ENCODE measurements at regions not wholly inside any gene's neighbourhood (a gene's known extent, or its start where the extent isn't known, plus 50 kb on each side); places are given as distances from the start of the nearest gene placed in this dataset.

- Histone ChIP-seq H3K79me2 (ENCODE audit: insufficient read depth, low read length) (no peaks in the 10 kb centered on the region), H3K9ac (ENCODE audit: low read length) (no peak overlapping the region), H3K36me3 (ENCODE audit: insufficient read depth, low read length) (no peaks in the 10 kb centered on the region), H3K9me3 (ENCODE audit: insufficient read depth, low read depth, low read length) (no peaks in the 10 kb centered on the region), H4K20me1 (ENCODE audit: insufficient read depth, low read length) (no peaks in the 10 kb centered on the region), H3K27me3 (ENCODE audit: insufficient read depth, low read length) (no peaks in the 10 kb centered on the region), H3K4me1 (ENCODE audit: insufficient read depth, low read length) (no peaks in the 10 kb centered on the region), H3K4me2 (ENCODE audit: low read length) (no peak overlapping the region), H2AFZ (ENCODE audit: low read depth, low read length) (no peak overlapping the region), H3K27ac (ENCODE audit: low read depth, low read length) (no peak overlapping the region), H3K4me3 (ENCODE audit: insufficient read depth, low read depth, low read length) (no peak overlapping the region)
- no peak for TF ChIP-seq EZH2 (IDR thresholded peaks at IDR 0.05; ENCODE audit: insufficient read depth, low read length)
- TF ChIP-seq CTCF (IDR thresholded peaks at IDR 0.05; ENCODE audit: insufficient read depth, low read depth, low read length): no peak
- Mint-ChIP-seq H3K27ac (ENCODE audit: unreplicated experiment) (no peak overlapping the region), H3K9me3 (ENCODE audit: unreplicated experiment) (no peaks in the 10 kb centered on the region), H3K4me3 (ENCODE audit: unreplicated experiment) (no peak overlapping the region), H3K36me3 (ENCODE audit: low read depth, unreplicated experiment) (no peaks in the 10 kb centered on the region), H3K4me1 (ENCODE audit: low read depth, unreplicated experiment) (no peaks in the 10 kb centered on the region), H3K27me3 (ENCODE audit: low read depth, unreplicated experiment) (peaks cover 22% of the 10 kb centered on the region)
- FAIRE-seq (no peak), DNase-seq (ENCODE audit: low read depth) (no peak)
These were observed 68.9 kb downstream of the CCDC185 start for GRCh38 chr1:223462047-223462630.

- Histone ChIP-seq H3K4me1 (ENCODE audit: insufficient read depth, low read length) (no peaks in the 10 kb centered on the region), H3K27me3 (ENCODE audit: insufficient read depth, low read length) (no peaks in the 10 kb centered on the region), H3K9me3 (ENCODE audit: insufficient read depth, low read depth, low read length) (no peaks in the 10 kb centered on the region), H3K36me3 (ENCODE audit: insufficient read depth, low read length) (no peaks in the 10 kb centered on the region), H3K9ac (ENCODE audit: low read length) (no peak overlapping the region), H3K4me2 (ENCODE audit: low read length) (no peak overlapping the region), H3K4me3 (ENCODE audit: insufficient read depth, low read depth, low read length) (no peak overlapping the region), H2AFZ (ENCODE audit: low read depth, low read length) (no peak overlapping the region), H3K79me2 (ENCODE audit: insufficient read depth, low read length) (no peaks in the 10 kb centered on the region), H4K20me1 (ENCODE audit: insufficient read depth, low read length) (no peaks in the 10 kb centered on the region), H3K27ac (ENCODE audit: low read depth, low read length) (no peak overlapping the region)
- DNase-seq (ENCODE audit: low read depth): no peak
- no peak for FAIRE-seq
- Mint-ChIP-seq H3K4me1 (ENCODE audit: low read depth, unreplicated experiment) (no peaks in the 10 kb centered on the region), H3K27ac (ENCODE audit: unreplicated experiment) (no peak overlapping the region), H3K9me3 (ENCODE audit: unreplicated experiment) (peaks cover 2% of the 10 kb centered on the region), H3K36me3 (ENCODE audit: low read depth, unreplicated experiment) (no peaks in the 10 kb centered on the region), H3K4me3 (ENCODE audit: unreplicated experiment) (no peak overlapping the region), H3K27me3 (ENCODE audit: low read depth, unreplicated experiment) (peaks cover 23% of the 10 kb centered on the region)
- TF ChIP-seq EZH2 (IDR thresholded peaks at IDR 0.05; ENCODE audit: insufficient read depth, low read length) (no peak), CTCF (IDR thresholded peaks at IDR 0.05; ENCODE audit: insufficient read depth, low read depth, low read length) (no peak)
These were observed 69.7 kb downstream of the CCDC185 start for GRCh38 chr1:223462866-223463404.

GRCh38 chr1:223466151-223466550, 72.9 kb downstream of the CCDC185 start:
- no peaks in the 10 kb centered on the region for H3K4me1 ChIP-seq (ENCODE audit: insufficient read depth, low read length)
- no peak for FAIRE-seq

More at GRCh38 chr1:223466151-223466550, 72.9 kb downstream of the CCDC185 start:
- H3K4me1 Mint-ChIP-seq (ENCODE audit: low read depth, unreplicated experiment): no peaks in the 10 kb centered on the region
- H3K4me2 ChIP-seq (ENCODE audit: low read length): no peak overlapping the region
- H3K27me3 ChIP-seq (ENCODE audit: insufficient read depth, low read length): no peaks in the 10 kb centered on the region
- H3K9ac ChIP-seq (ENCODE audit: low read length): no peak overlapping the region
- no peaks in the 10 kb centered on the region for H3K36me3 Mint-ChIP-seq (ENCODE audit: low read depth, unreplicated experiment)
- no peak for DNase-seq (ENCODE audit: low read depth)
- no peak for TF ChIP-seq CTCF (IDR thresholded peaks at IDR 0.05; ENCODE audit: insufficient read depth, low read depth, low read length)
- TF ChIP-seq EZH2 (IDR thresholded peaks at IDR 0.05; ENCODE audit: insufficient read depth, low read length): no peak
- no peak overlapping the region for H3K27ac ChIP-seq (ENCODE audit: low read depth, low read length)
- H3K9me3 ChIP-seq (ENCODE audit: insufficient read depth, low read depth, low read length): peaks cover 4% of the 10 kb centered on the region
- H2AFZ ChIP-seq (ENCODE audit: low read depth, low read length): no peak overlapping the region
- H3K36me3 ChIP-seq (ENCODE audit: insufficient read depth, low read length): no peaks in the 10 kb centered on the region
- no peak overlapping the region for H3K4me3 ChIP-seq (ENCODE audit: insufficient read depth, low read depth, low read length)
- no peaks in the 10 kb centered on the region for H4K20me1 ChIP-seq (ENCODE audit: insufficient read depth, low read length)
- peaks cover 38% of the 10 kb centered on the region for H3K27me3 Mint-ChIP-seq (ENCODE audit: low read depth, unreplicated experiment)
- no peak overlapping the region for H3K4me3 Mint-ChIP-seq (ENCODE audit: unreplicated experiment)
- no peak overlapping the region for H3K27ac Mint-ChIP-seq (ENCODE audit: unreplicated experiment)
- peaks cover 8% of the 10 kb centered on the region for H3K9me3 Mint-ChIP-seq (ENCODE audit: unreplicated experiment)
- no peaks in the 10 kb centered on the region for H3K79me2 ChIP-seq (ENCODE audit: insufficient read depth, low read length)

All from astrocyte (in vitro differentiated cells and primary cell).